ENCODE measurements at regions not wholly inside any gene's neighbourhood (a gene's known extent, or its start where the extent isn't known, plus 50 kb on each side); places are given as distances from the start of the nearest gene placed in this dataset.
A peak's percentile ranks its signal among the peaks of the same experiment; 100 is the strongest.

GRCh38 chr15:56868170-56868569, 50.3 kb upstream of the TCF12 start:
- DNase-seq = no peak

DNA sequence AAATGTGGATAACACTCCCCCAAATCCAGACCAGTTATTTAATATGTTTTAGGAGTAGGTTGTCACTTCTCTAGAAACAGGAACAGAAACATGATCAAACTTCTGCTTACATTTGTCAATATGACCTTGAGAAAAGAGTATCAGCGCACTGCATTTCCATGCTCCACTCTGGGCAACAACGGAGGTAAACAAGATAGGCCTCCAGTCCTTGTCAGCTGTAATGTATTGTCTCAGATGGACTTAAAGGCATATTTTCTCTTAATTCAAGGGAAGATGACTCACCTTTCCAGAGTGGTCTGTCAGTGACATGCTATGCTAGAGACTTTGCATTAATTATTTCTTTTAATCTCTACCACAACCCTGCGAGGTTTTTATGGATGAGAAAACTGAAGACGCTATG, 51.6 kb upstream of the TCF12 start:
- DNase-seq = no peak

DNA sequence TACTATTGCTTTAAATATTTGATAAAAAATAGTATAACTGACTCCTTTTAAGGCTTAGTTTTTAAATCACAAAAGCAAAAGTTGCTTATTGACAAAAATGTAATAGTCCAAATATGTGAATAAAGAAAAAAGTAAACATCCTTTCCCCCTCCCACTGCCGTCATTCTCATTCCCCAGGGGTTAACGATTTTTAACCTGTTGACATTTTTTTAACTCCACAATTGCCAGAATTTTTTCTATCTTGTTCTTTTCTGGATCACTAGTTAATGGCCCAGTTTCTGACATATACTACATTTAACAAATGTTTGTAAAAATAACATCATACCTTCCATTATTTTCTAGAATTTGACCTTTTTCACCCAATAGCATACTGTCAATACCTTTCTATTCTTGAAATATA, 60.6 kb upstream of the TCF12 start:
- DNase-seq = no peak

DNA sequence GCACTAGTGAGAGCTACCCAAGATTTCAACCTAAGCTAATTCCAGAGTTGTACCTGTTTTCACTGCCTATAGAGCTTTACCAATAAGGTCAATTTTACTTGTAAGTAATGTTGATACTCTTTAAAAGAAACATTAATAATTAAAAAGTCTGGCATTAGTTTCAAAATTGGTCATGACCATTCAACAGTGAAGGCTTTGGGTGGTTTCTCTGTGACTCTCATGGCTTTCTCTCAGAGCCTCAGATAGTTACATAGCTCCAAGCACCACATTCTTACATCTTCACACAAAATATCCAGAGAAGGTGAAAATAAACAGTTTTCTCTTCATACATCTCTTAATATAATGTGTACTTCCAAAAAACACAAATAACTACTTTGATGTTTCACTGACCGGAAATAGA, 61.5 kb upstream of the TCF12 start:
- no peak for DNase-seq

GRCh38 chr15:56844892-56845291, 73.6 kb upstream of the TCF12 start:
- DNase-seq = no peak

GRCh38 chr15:56844471-56844870, 74.0 kb upstream of the TCF12 start:
- DNase-seq = no peak

DNA sequence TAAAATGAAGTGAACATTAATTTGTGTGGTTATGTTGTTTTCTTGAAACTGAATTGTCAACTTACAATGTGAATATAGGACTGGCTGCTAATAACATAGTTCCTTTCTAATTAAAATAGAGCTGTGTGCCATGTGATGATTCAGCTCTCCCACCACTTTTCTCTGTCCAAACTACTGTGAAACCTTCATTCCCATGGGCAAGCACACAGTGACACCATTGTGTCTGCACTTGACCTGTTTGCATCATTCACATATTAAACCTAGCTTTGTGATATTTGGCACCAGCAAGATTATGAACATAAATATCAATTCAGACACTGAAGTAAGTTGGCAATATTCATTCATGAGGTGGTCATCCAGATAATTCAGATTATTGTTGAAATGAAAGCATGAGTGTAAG, 78.8 kb upstream of the TCF12 start:
- DNase-seq = no peak

- no peak for DNase-seq
These were observed 79.3 kb upstream of the TCF12 start for GRCh38 chr15:56839099-56839498.

- no peak for DNase-seq
These were observed 80.4 kb upstream of the TCF12 start for GRCh38 chr15:56838085-56838484.

DNA sequence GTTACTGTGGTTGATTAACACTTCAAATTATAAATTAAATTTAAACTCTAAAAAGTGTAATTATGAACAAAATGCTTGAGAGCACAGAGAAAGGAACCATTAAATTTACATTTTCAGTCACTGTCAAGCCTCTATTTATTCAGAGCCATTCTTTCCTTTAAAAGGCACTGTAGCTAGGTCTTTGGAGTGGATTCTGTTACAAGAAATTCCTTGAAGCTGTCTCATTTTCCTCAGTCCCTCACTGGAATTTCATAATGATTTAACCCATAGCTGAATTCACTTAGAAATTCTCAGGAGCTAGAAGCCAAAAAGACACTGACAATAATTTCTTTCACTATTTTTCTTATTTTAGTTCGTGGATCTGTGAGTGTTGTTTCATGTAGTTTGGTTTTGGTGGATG, 81.2 kb upstream of the TCF12 start:
- DNase-seq = no peak

- no peak for DNase-seq
These were observed 82.7 kb upstream of the TCF12 start for GRCh38 chr15:56835718-56836171.

DNA sequence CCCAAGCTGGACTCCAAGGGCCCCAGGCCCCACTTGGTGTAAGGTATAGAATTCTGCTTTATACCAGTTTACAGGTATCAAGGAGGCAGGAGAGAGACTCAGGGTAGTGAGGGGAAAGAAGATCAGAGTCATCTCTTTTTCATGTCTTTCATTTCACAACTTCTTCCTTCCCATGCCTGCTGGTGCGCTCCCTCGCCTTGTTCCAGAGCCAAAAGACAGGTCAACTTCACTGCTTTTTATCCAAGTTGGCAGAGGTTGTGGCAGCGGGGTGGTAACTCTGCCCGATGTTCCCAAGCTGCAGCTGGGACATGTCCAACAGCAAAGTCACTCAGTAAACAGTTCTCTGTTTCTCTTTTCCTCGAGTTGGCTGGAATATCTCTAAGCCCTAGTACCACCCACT, 86.3 kb upstream of the TCF12 start:
- no peak for DNase-seq

- DNase-seq = no peak
These were observed 86.9 kb upstream of the TCF12 start for GRCh38 chr15:56831467-56832005.

- no peak for DNase-seq
These were observed 90.9 kb upstream of the ZNF280D start for GRCh38 chr15:56824175-56824574.

DNA sequence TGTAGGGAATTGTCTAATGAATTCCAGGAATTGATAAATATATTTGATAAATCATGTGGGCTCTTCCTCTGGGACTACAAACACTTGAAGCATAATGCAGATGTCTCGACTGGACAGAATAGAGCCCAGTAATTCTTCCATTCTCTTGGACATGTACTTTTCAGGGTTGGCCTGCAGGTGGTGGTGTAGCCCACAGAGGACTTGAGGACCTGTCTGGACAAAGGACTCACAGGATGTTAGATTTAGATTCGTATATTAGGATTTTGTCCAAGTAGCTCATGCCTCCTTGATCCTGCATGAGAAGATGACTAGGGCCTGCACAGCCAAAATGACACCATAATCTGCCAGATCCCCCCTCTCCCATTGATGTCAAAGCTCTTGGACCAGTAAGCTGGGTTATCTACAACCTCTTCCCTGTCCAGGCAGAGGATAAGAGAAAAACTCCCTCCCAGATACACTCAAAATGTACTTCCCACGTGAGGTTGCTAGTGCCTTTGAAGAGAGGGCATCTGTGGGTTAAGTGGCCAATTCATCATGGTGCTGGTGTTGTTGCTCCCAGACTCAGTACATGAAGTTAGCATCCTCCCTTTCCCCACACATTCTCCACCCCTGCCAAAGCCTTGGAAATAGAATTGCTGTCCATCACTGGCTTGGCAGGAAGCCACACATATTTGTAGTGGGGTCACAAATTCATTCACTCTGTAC, 88.6 kb upstream of the ZNF280D start:
- peak; percentile 77 for DNase-seq

DNA sequence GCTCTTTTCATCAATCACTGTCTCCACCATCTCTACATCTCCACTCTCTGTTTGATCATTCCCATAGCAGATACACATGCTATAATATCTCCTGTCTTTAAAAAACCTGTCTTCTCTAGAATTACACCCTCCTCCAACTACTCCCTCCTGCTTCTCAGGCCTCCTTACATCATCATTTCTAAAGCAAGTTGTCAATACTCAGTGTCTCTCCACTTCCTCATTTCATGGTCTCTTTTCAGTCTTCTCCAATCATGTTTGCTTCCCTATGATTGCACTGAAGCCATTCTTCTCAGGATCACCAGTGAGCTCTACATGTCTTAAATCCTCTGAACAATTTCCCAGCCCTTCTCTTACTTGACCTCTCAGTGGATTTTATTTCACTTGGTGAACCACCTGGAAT, 87.0 kb upstream of the ZNF280D start:
- DNase-seq = no peak

DNA sequence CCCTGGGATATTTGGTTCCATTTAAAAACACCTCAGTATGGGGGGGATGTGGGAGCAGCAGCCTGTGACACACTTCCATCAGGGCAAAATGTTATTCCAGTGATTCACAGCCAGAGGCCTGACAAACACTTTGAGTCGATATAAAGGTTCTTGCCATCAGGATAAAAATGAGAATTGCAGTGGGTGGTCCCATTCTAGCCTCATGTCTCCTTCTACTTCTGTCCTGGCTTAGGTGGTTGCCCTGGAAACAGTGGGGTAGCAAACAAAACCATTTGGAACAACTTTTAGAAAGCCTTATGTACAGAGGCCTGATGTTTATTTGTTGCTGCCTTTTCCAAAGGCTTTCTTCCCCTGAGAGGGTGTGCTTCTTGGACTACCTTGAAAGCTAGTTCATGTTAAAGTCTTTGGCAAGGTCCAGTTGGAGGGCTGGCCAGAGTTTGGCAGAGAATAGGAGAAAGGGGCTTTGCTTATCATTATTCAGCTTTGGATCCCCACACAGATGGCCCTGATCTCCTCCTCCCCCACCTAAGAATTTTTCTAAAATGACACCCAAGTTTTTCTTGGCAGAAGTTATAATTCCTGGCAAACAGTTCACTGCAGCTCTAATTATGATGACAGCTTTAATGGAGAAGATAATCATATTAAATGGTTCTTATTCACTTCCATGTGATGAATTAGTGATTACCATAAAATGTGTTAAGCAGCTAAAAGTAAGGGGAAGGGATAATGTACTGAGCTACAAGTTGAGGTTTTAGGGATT, 84.2 kb upstream of the ZNF280D start:
- no peak for DNase-seq

DNA sequence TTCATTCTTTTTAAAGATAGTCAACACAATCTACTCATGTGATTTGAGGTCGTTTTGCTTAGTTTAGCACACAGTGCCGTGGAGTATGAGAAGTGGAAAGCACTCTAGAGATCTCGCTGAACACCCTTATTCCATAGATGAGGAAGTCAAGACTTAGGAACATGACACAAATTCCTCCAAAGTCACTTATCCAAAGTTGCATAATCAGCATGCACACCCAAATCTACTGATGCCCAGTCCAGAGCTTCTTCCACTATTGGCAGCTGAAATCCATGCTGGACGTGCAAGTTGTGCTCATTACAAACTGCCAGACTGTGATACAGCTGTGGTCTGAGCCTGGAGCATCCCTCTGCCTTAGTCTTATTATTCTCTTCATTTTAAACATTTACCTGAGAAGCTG, 83.5 kb upstream of the ZNF280D start:
- no peak for DNase-seq

- no peak for DNase-seq
These were observed 81.9 kb upstream of the ZNF280D start for GRCh38 chr15:56815247-56815646.

DNA sequence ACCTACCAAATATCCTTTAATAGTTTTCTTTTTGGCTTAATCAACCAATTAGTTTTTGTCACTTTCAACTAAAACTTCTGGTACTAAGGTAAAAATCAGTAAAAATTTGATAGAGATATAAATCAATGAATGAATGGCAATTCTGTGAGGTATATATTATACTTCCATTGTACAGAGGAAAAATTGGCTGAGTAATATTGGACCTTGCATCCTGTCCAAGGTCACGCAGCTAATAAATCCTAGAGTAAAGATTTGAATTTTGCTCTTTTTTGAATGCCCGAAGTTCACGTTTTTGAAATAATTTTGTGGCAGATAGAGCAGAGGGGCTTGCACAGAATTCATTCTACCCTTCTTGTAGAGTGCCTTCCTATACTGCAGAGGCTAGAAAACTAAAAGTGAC, 81.1 kb upstream of the ZNF280D start:
- no peak for DNase-seq

DNA sequence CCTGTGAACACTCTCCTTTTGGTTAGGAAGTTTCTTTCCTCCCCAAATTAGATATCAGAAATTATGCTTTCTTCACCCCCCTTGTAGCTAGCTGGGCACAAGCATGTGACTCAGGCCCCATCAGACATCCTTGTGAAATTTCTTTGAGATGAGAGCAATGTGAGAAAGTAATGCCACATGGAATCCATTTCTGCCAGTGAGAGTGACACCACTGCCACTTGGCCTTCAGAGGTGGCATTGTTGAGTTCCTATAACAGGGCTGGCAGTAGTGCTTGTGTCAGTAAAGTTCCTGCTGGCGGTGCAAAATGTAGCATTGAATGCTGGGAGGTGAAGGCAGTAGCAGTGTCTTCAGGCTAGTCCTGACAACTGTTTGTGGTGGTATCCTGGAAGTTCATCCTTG, 80.7 kb upstream of the ZNF280D start:
- no peak for DNase-seq

DNA sequence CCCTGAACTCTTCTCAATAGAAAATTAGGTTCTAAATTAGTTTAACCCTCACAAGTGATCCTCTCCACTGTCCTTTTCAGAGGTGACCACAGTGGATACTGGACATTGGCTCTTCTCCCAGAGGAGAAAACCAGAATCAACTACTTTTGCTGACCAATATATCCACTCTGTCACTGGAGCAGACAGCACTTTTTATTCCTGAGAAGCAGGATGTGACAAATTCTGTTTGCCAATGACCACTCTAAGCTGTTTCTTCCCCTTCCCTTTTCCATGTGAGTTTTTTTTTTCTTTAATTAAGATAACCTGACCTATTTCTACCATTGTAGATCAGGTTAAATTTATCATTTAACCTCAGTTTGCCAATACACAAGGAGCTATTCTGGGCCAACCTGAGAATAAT, 79.7 kb upstream of the ZNF280D start:
- DNase-seq = no peak

GRCh38 chr15:56812221-56812620, 78.9 kb upstream of the ZNF280D start:
- no peak for DNase-seq

GRCh38 chr15:56811586-56811985, 78.3 kb upstream of the ZNF280D start:
- no peak for DNase-seq

Data from activated CD8-positive, alpha-beta memory T cell treated with anti-CD3 and anti-CD28 coated beads for 24 hours (primary cell).